ENCODE measurements at regions not wholly inside any gene's neighbourhood (a gene's known extent, or its start where the extent isn't known, plus 50 kb on each side); places are given as distances from the start of the nearest gene placed in this dataset.

GRCh38 chr6:40930045-40930444 lies 109.0 kb downstream of the UNC5CL start:
- H3K27me3 ChIP-seq, result no peaks in the 10 kb centered on the region
- no peak for DNase-seq
- no peak for TF ChIP-seq CTCF (IDR thresholded peaks at IDR 0.05)
- no peak for TF ChIP-seq POLR2A (IDR thresholded peaks at IDR 0.05)
- 84 to 89% methylated on average over 1 of the region's 1 CpG for WGBS, 2 donors
- intact Hi-C loops (cut with DNase I; ENCODE audit: low total_unique reads), result no loop called here
- H3K9me3 ChIP-seq, result no peaks in the 10 kb centered on the region
- H3K4me3 ChIP-seq, result no peak overlapping the region
- H3K36me3 ChIP-seq (ENCODE audit: low read depth, missing control alignments), result no peaks in the 10 kb centered on the region
- no peak overlapping the region for H3K27ac ChIP-seq
- H3K4me1 ChIP-seq, result no peaks in the 10 kb centered on the region

- 89 to 93% methylated on average over 3 of the region's 3 CpGs for WGBS, 2 donors
- no peaks in the 10 kb centered on the region for H3K4me1 ChIP-seq
- TF ChIP-seq CTCF (IDR thresholded peaks at IDR 0.05), result no peak
- TF ChIP-seq POLR2A (IDR thresholded peaks at IDR 0.05), result no peak
- no peak overlapping the region for H3K4me3 ChIP-seq
- no peak for DNase-seq
- H3K36me3 ChIP-seq (ENCODE audit: low read depth, missing control alignments), result no peaks in the 10 kb centered on the region
- H3K27me3 ChIP-seq, result no peaks in the 10 kb centered on the region
- H3K27ac ChIP-seq, result no peak overlapping the region
- intact Hi-C loops (cut with DNase I; ENCODE audit: low total_unique reads), result no loop called here
- H3K9me3 ChIP-seq, result no peaks in the 10 kb centered on the region
Measured at GRCh38 chr6:40929176-40929575, 109.8 kb downstream of the UNC5CL start.

GRCh38 chr6:40928763-40929162 lies 110.3 kb downstream of the UNC5CL start:
- intact Hi-C loops (cut with DNase I; ENCODE audit: low total_unique reads), result no loop called here
- Histone ChIP-seq H3K4me1 (no peaks in the 10 kb centered on the region), H3K9me3 (no peaks in the 10 kb centered on the region), H3K36me3 (ENCODE audit: low read depth, missing control alignments) (no peaks in the 10 kb centered on the region), H3K4me3 (no peak overlapping the region), H3K27me3 (no peaks in the 10 kb centered on the region), H3K27ac (no peak overlapping the region)
- TF ChIP-seq POLR2A (IDR thresholded peaks at IDR 0.05), result no peak
- no peak for TF ChIP-seq CTCF (IDR thresholded peaks at IDR 0.05)
- no peak for DNase-seq
- 95 to 96% methylated on average over 3 of the region's 3 CpGs for WGBS, 2 donors

GRCh38 chr6:40928307-40928706 lies 110.7 kb downstream of the UNC5CL start:
- H3K36me3 ChIP-seq (ENCODE audit: low read depth, missing control alignments), result no peaks in the 10 kb centered on the region
- H3K4me3 ChIP-seq, result no peak overlapping the region
- H3K9me3 ChIP-seq, result no peaks in the 10 kb centered on the region
- DNase-seq, result no peak
- H3K4me1 ChIP-seq, result no peaks in the 10 kb centered on the region
- H3K27me3 ChIP-seq, result no peaks in the 10 kb centered on the region
- H3K27ac ChIP-seq, result no peak overlapping the region
- TF ChIP-seq CTCF (IDR thresholded peaks at IDR 0.05), result no peak
- TF ChIP-seq POLR2A (IDR thresholded peaks at IDR 0.05), result no peak
- WGBS, 2 donors, result 85 to 93% methylated on average over 1 of the region's 1 CpG
- intact Hi-C loops (cut with DNase I; ENCODE audit: low total_unique reads), result no loop called here

- Histone ChIP-seq H3K9me3 (no peaks in the 10 kb centered on the region), H3K27ac (no peak overlapping the region), H3K4me1 (no peaks in the 10 kb centered on the region), H3K4me3 (no peak overlapping the region), H3K27me3 (no peaks in the 10 kb centered on the region), H3K36me3 (ENCODE audit: low read depth, missing control alignments) (no peaks in the 10 kb centered on the region)
- TF ChIP-seq CTCF (IDR thresholded peaks at IDR 0.05), result no peak
- TF ChIP-seq POLR2A (IDR thresholded peaks at IDR 0.05), result no peak
- no peak for DNase-seq
- intact Hi-C loops (cut with DNase I; ENCODE audit: low total_unique reads), result no loop called here
- 85 to 96% methylated on average over 1 of the region's 1 CpG for WGBS, 2 donors
Measured at GRCh38 chr6:40925341-40925740, 113.7 kb downstream of the UNC5CL start.

Data from testis (tissue), 2 donors.